Neuronal stem cell (in vitro differentiated cells): ENCODE measurements at regions not wholly inside any gene's neighbourhood (a gene's known extent, or its start where the extent isn't known, plus 50 kb on each side); places are given as distances from the start of the nearest gene placed in this dataset.
"Not testable (repeated sequence)": the region's sequence is repeated elsewhere in the genome, so short reads cannot be mapped to it uniquely, and the experiment has no call there.

Experiments used
- DNase-seq: peaks from one replicate; pipeline ENCODE4 v3.0.0-alpha.2; 2013; ENCODE audit warnings: low spot score
- H2AFZ ChIP-seq: one replicate; pipeline ENCODE4 v1.6.1; 2013; ENCODE audit warnings: mild to moderate bottlenecking, low read length, inconsistent platforms
- H2AK5ac ChIP-seq: 2 replicates; pipeline ENCODE4 v1.6.1; 2013; ENCODE audit warnings: low read depth, mild to moderate bottlenecking, inconsistent platforms, low read length, moderate library complexity, mixed read lengths
- H2BK120ac ChIP-seq: 2 replicates; pipeline ENCODE4 v1.6.1; 2013; ENCODE audit warnings: low read depth, mild to moderate bottlenecking, inconsistent platforms, low read length, moderate library complexity, mixed read lengths
- H2BK12ac ChIP-seq: one replicate; pipeline ENCODE4 v1.6.1; 2013; ENCODE audit warnings: low read length, inconsistent platforms
- H2BK15ac ChIP-seq: 2 replicates; pipeline ENCODE4 v1.6.1; 2013; ENCODE audit warnings: mild to moderate bottlenecking, low read length, inconsistent platforms, mixed read lengths
- H2BK5ac ChIP-seq: one replicate; pipeline ENCODE4 v1.6.1; 2013; ENCODE audit warnings: inconsistent platforms, mild to moderate bottlenecking, low read length, moderate library complexity
- H3K14ac ChIP-seq: one replicate; pipeline ENCODE4 v1.6.1; 2013; ENCODE audit warnings: low read length, inconsistent platforms
- H3K18ac ChIP-seq: 2 replicates; pipeline ENCODE4 v1.6.1; 2013; ENCODE audit warnings: low read length, inconsistent platforms
- H3K23ac ChIP-seq: 2 replicates; pipeline ENCODE4 v1.6.1; 2013; ENCODE audit warnings: low read depth, mild to moderate bottlenecking, mixed read lengths, low read length, inconsistent platforms; ENCODE audit not compliant: poor library complexity
- H3K27ac ChIP-seq: replicated peaks from 3 replicates; pipeline ENCODE4 v1.5.1; 2013; ENCODE audit warnings: low read length, inconsistent platforms
- H3K27me3 ChIP-seq, 3 experiments: 2 replicates each; pipeline ENCODE4 v1.6.1; 2013; ENCODE audit warnings: low read length in 3 of 3, mild to moderate bottlenecking in 2 of 3, inconsistent platforms in 1 of 3, low read depth in 1 of 3, mixed read lengths in 1 of 3, moderate library complexity in 1 of 3; ENCODE audit not compliant: control insufficient read depth in 3 of 3, insufficient read depth in 3 of 3
- H3K36me3 ChIP-seq, 2 donors: replicated peaks in 1 of 2; 2 replicates each; pipeline ENCODE4 v1.6.1; 2013; ENCODE audit warnings: low read length in 2 of 2; ENCODE audit not compliant: control insufficient read depth in 2 of 2, insufficient read depth in 2 of 2
- H3K4ac ChIP-seq: 2 replicates; pipeline ENCODE4 v1.6.1; 2013; ENCODE audit warnings: inconsistent platforms, mild to moderate bottlenecking, low read length, moderate library complexity
- H3K4me1 ChIP-seq, 2 donors: 1 replicate in 1 of 2; 2 replicates in 1 of 2; pipeline ENCODE4 v1.6.1; 2013; ENCODE audit warnings: low read length in 2 of 2, low read depth in 1 of 2; ENCODE audit not compliant: control insufficient read depth in 2 of 2, insufficient read depth in 1 of 2
- H3K4me2 ChIP-seq: one replicate; pipeline ENCODE4 v1.6.1; 2013; ENCODE audit warnings: mild to moderate bottlenecking, low read length, inconsistent platforms; ENCODE audit not compliant: insufficient read depth, poor library complexity, severe bottlenecking
- H3K4me3 ChIP-seq, 2 donors: 2 replicates each; pipeline ENCODE4 v1.5.1; 2013; ENCODE audit warnings: low read length in 2 of 2, mild to moderate bottlenecking in 2 of 2, inconsistent platforms in 1 of 2, moderate library complexity in 1 of 2
- H3K79me1 ChIP-seq: one replicate; pipeline ENCODE4 v1.6.1; 2013; ENCODE audit warnings: low read depth, mild to moderate bottlenecking, inconsistent platforms, low read length, moderate library complexity
- H3K9ac ChIP-seq: one replicate; pipeline ENCODE4 v1.6.1; 2013; ENCODE audit warnings: mild to moderate bottlenecking, low read depth, low read length, inconsistent platforms; ENCODE audit not compliant: poor library complexity
- H3K9me3 ChIP-seq, 2 donors: replicated peaks in 1 of 2; 2 replicates each; pipeline versions ENCODE3 to v1.6.1; 2013; ENCODE audit warnings: low read length in 2 of 2, mild to moderate bottlenecking in 2 of 2, inconsistent platforms in 1 of 2, low read depth in 1 of 2, mixed read lengths in 1 of 2, moderate library complexity in 1 of 2; ENCODE audit not compliant: control insufficient read depth in 2 of 2, insufficient read depth in 1 of 2
- H4K8ac ChIP-seq: one replicate; pipeline ENCODE4 v1.6.1; 2013; ENCODE audit warnings: low read depth, mild to moderate bottlenecking, inconsistent platforms, low read length, moderate library complexity
- H4K91ac ChIP-seq: one replicate; pipeline ENCODE4 v1.6.1; 2013; ENCODE audit warnings: low read length, low read depth, mild to moderate bottlenecking, inconsistent platforms; ENCODE audit not compliant: poor library complexity
- WGBS, 2 donors: extraction: QIAGEN DNeasy Blood & Tissue Kit; methylation state at CpG; one replicate each; pipeline ENCODE4 v1.1.7; 2013; ENCODE audit warnings: missing lambda C conversion rate in 2 of 2, mixed read lengths in 1 of 2; ENCODE audit not compliant: insufficient read length in 2 of 2, insufficient replicate concordance in 1 of 2; ENCODE audit errors: extremely low coverage in 2 of 2; 5-methylcytosine and 5-hydroxymethylcytosine counted together

- not testable (repeated sequence) for H3K4me2 ChIP-seq, H3K27me3 ChIP-seq
Measured at GRCh38 chr3:195965217-195965616, 56.9 kb upstream of the TNK2 start.

DNA sequence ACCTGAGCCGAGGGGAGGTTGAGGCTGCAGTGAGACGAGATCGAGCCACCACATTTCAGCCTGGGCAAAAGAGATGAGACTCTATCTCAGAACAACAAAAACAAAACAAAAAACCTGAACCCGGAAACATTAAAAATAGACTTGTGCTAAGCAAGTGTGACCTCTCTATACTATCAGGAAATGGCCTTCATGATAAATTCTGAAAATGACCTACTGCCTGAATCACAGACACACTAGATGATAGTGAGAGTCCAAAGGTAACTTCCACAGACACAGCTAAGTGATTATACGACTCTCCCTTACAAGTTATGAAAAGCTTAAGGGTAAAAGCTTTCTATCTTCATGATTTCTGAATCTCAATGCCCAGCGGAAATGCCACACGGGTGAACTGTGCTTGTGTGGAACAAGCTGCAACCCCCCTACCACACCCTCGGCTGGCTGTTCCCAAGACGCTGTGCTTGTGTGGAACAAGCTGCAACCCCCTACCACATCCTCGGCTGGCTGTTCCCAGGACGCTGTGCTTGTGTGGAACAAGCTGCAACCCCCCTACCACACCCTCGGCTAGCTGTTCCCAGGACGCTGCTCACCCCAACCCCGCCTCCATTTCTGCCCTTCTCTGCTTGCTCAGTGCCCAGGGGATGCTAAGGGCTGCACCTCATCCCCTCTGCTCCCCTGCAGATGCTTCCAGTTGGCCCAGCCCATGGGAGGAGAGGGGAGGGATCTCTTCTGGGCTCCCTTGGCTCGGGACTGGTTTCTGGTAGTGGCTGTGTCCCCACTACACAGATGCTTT is 56.2 kb upstream of the TNK2 start:
- not testable (repeated sequence) for H3K27me3 ChIP-seq, H2AFZ ChIP-seq, H3K14ac ChIP-seq, H3K4ac ChIP-seq, H2AK5ac ChIP-seq, H3K79me1 ChIP-seq, H3K9ac ChIP-seq, H2BK12ac ChIP-seq, H2BK5ac ChIP-seq, H4K8ac ChIP-seq, H3K4me2 ChIP-seq, H3K4me3 ChIP-seq, H3K18ac ChIP-seq, H3K4me1 ChIP-seq, H2BK120ac ChIP-seq, H3K23ac ChIP-seq, H3K27ac ChIP-seq, DNase-seq, H4K91ac ChIP-seq, H3K9me3 ChIP-seq, H2BK15ac ChIP-seq
- peaks cover 6 to 43% of the 10 kb centered on the region in 2 donors for H3K36me3 ChIP-seq
- WGBS, 2 donors, result no CpG with 5 or more reads among the region's 15 CpGs

More at GRCh38 chr3:195965217-195965616, 56.9 kb upstream of the TNK2 start:
- H3K4me3 ChIP-seq, H3K18ac ChIP-seq, H3K4ac ChIP-seq, H4K8ac ChIP-seq, H2AFZ ChIP-seq, H2BK5ac ChIP-seq, H3K9me3 ChIP-seq, H2BK15ac ChIP-seq, H3K27ac ChIP-seq, H3K79me1 ChIP-seq, H3K14ac ChIP-seq, H2BK12ac ChIP-seq, H3K9ac ChIP-seq, H2AK5ac ChIP-seq, H3K4me1 ChIP-seq, H3K23ac ChIP-seq, H4K91ac ChIP-seq, H2BK120ac ChIP-seq, DNase-seq: not testable (repeated sequence)
- H3K36me3 ChIP-seq, result peaks cover 10 to 47% of the 10 kb centered on the region in 2 donors
- WGBS, 2 donors, result no CpG with 5 or more reads among the region's 12 CpGs

DNA sequence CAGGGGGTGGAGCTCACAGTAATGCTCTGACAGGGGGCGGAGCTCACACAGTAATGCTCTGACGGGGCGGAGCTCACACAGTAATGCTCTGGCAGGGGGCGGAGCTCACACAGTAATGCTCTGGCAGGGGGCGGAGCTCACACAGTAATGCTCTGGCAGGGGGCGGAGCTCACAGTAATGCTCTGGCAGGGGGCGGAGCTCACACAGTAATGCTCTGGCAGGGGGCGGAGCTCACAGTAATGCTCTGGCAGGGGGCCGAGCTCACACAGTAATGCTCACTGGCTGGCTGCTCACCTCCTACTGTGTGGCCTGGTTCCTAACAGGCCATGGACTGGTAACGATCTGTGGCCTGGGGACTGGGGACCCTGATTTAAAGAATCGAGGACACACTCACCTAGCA is 53.9 kb upstream of the TNK2 start:
- not testable (repeated sequence) for H4K91ac ChIP-seq, H3K9ac ChIP-seq, H2BK5ac ChIP-seq, H3K23ac ChIP-seq, H2AFZ ChIP-seq, H3K4me3 ChIP-seq, H3K14ac ChIP-seq, H3K27ac ChIP-seq, H2BK12ac ChIP-seq, H3K9me3 ChIP-seq, H4K8ac ChIP-seq, H2AK5ac ChIP-seq, H3K4me2 ChIP-seq, H3K4me1 ChIP-seq, H2BK120ac ChIP-seq, H3K27me3 ChIP-seq, DNase-seq, H3K79me1 ChIP-seq, H2BK15ac ChIP-seq, H3K4ac ChIP-seq, H3K18ac ChIP-seq
- H3K36me3 ChIP-seq, result peaks cover 5 to 44% of the 10 kb centered on the region in 2 donors
- WGBS, 2 donors, result no CpG with 5 or more reads among the region's 11 CpGs

DNA sequence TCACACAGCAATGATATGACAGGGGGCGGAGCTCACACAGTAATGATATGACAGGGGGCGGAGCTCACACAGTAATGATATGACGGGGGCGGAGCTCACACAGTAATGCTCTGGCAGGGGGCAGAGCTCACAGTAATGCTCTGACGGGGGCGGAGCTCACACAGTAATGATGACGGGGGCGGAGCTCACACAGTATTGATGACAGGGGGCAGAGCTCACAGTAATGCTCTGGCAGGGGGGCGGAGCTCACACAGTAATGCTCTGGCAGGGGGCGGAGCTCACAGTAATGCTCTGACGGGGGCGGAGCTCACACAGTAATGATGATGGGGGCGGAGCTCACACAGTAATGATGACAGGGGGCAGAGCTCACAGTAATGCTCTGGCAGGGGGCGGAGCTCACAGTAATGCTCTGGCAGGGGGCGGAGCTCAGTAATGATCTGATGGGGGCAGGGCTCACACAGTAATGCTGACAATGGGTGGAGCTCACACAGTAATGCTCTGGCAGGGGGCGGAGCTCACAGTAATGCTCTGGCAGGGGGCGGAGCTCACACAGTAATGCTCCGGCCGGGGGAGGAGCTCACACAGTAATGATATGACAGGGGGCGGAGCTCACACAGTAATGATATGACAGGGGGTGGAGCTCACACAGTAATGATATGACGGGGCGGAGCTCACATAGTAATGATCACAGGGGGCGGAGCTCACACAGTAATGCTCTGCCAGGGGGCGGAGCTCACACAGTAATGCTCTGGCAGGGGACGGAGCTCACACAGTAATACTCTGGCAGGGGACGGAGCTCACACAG is 52.8 kb upstream of the TNK2 start:
- H2BK5ac ChIP-seq, H2AFZ ChIP-seq, H3K14ac ChIP-seq, H4K91ac ChIP-seq, H3K79me1 ChIP-seq, H3K27ac ChIP-seq, H3K4me1 ChIP-seq, H2BK15ac ChIP-seq, H3K9me3 ChIP-seq, DNase-seq, H2AK5ac ChIP-seq, H3K27me3 ChIP-seq, H3K23ac ChIP-seq, H2BK12ac ChIP-seq, H3K18ac ChIP-seq, H2BK120ac ChIP-seq, H3K9ac ChIP-seq, H3K4me3 ChIP-seq, H3K4me2 ChIP-seq, H3K4ac ChIP-seq, H4K8ac ChIP-seq: not testable (repeated sequence)
- H3K36me3 ChIP-seq, result peaks cover 4 to 41% of the 10 kb centered on the region in 2 donors
- no CpG with 5 or more reads among the region's 26 CpGs for WGBS, 2 donors
